Endothelial cell of umbilical vein (primary cell): ENCODE measurements at regions not wholly inside any gene's neighbourhood (a gene's known extent, or its start where the extent isn't known, plus 50 kb on each side); places are given as distances from the start of the nearest gene placed in this dataset.

Source experiments
- CTCF ChIP-seq, 2 donors: IDR thresholded peaks; 1 replicate in 1 of 2; 2 replicates in 1 of 2; pipeline ENCODE4 v1.5.1; 2011; ENCODE audit warnings: low read length in 2 of 2, mild to moderate bottlenecking in 2 of 2, moderate library complexity in 2 of 2, control low read depth in 1 of 2, inconsistent platforms in 1 of 2, low read depth in 1 of 2; ENCODE audit not compliant: insufficient read depth in 1 of 2; ENCODE audit errors: extremely low read depth in 1 of 2
- EZH2 ChIP-seq: IDR thresholded peaks from 2 replicates; pipeline ENCODE4 v1.6.1; 2012; ENCODE audit warnings: borderline replicate concordance, low read depth, mild to moderate bottlenecking, moderate library complexity, low read length, inconsistent platforms; ENCODE audit not compliant: severe bottlenecking
- MAX ChIP-seq: IDR thresholded peaks from 2 replicates; pipeline ENCODE4 v1.6.1; 2011; ENCODE audit not compliant: insufficient read depth, insufficient read length
- POLR2AphosphoS5 ChIP-seq: IDR thresholded peaks from 2 replicates; pipeline ENCODE4 v1.6.1; 2012; ENCODE audit warnings: low read depth, mild to moderate bottlenecking, control low read depth, low read length, moderate library complexity; ENCODE audit not compliant: insufficient read depth

- TF ChIP-seq POLR2AphosphoS5 (no peak), EZH2 (no peak), CTCF (IDR thresholded peaks at IDR 0.05; ENCODE audit: extremely low read depth in 1 of 2, insufficient read depth in 1 of 2, low read depth in 1 of 2, low read length in 2 of 2) (no peak), MAX (no peak)
Observed at GRCh38 chr10:78849115-78849514, 219.7 kb upstream of the ZMIZ1 start.
